HepG2 (cell line): ENCODE measurements at regions not wholly inside any gene's neighbourhood (a gene's known extent, or its start where the extent isn't known, plus 50 kb on each side); places are given as distances from the start of the nearest gene placed in this dataset.

Experiments used
- ATAC-seq: fragments of 200-7000 bp; cut with Tn5 transposase; 3 replicates; pipeline ENCODE4 v1.9.1; 2020; ENCODE audit warnings: mild to moderate bottlenecking, moderate library complexity
- BruUV-seq: library from RNA; stranded (reverse); fragments of 400-500 nt; replicated peaks from 2 replicates; lab custom pipeline; 2021; lab: Mats Ljungman, UMichigan
- CTCF ChIA-PET: fragments of 300-600 bp; formaldehyde crosslinking; extraction: SDS; loops from one replicate; lab custom pipeline; 2021; ENCODE audit warnings: low total read pairs, inconsistent platforms, low intra/inter-chr PET ratio; lab: Yijun Ruan, JAX
- POLR2A ChIA-PET: fragments of 350-600 bp; sonication (Branson Sonifier 250); formaldehyde crosslinking; loops from one replicate; lab custom pipeline; 2020; ENCODE audit warnings: antibody characterized with exemption, inconsistent platforms; lab: Yijun Ruan, JAX
- DNase-seq: peaks from one replicate; pipeline ENCODE4 v3.0.0-alpha.2; 2015; ENCODE audit warnings: low spot score
- FAIRE-seq: peaks from 3 replicates; lab custom pipeline; 2011; peaks lifted over from hg19 to GRCh38; lab: Jason Lieb, UNC
- H2AFZ ChIP-seq: one replicate; pipeline ENCODE4 v1.6.1; 2011; ENCODE audit warnings: low read length, inconsistent platforms
- H3K27ac ChIP-seq: fragments of 300-600 bp; 3 replicates; pipeline ENCODE4 v1.8.0; 2011; ENCODE audit warnings: mixed run types, mild to moderate bottlenecking, mixed read lengths, low read length, inconsistent platforms; ENCODE audit not compliant: insufficient read depth; ENCODE audit errors: extremely low read length
- H3K27me3 ChIP-seq, 2 experiments: fragments of 200-600 bp in 1 of 2; 2 replicates in 1 of 2; 3 replicates in 1 of 2; pipeline versions ENCODE4 v1.6.0 to v1.8.0; 2011; ENCODE audit warnings: low read length in 2 of 2, mild to moderate bottlenecking in 2 of 2, moderate library complexity in 2 of 2, inconsistent platforms in 1 of 2; ENCODE audit not compliant: insufficient read depth in 2 of 2, control insufficient read depth in 1 of 2
- H3K36me3 ChIP-seq, 2 experiments: fragments of 200-600 bp in 1 of 2; replicated peaks in 1 of 2; 2 replicates in 1 of 2; 3 replicates in 1 of 2; pipeline versions ENCODE4 v1.5.1 to v1.8.0; 2011; ENCODE audit warnings: low read length in 2 of 2, inconsistent platforms in 1 of 2; ENCODE audit not compliant: insufficient read depth in 2 of 2, control insufficient read depth in 1 of 2
- H3K4me1 ChIP-seq: 2 replicates; pipeline ENCODE4 v1.5.1; 2012; ENCODE audit warnings: low read length, inconsistent platforms; ENCODE audit not compliant: insufficient read depth
- H3K4me2 ChIP-seq: 2 replicates; pipeline ENCODE4 v1.6.0; 2011; ENCODE audit warnings: low read depth, low read length, inconsistent platforms
- H3K4me3 ChIP-seq, 3 experiments: fragments of 200-600 bp in 1 of 3; sonication (generic), shearing (Covaris generic) in 1 of 3; replicated peaks in 1 of 3; 2 replicates each; pipeline ENCODE4 v1.5.1; 2011 to 2016; ENCODE audit warnings: low read length in 3 of 3, inconsistent platforms in 2 of 3, low read depth in 2 of 3, mild to moderate bottlenecking in 2 of 3, control low read depth in 1 of 3, mixed read lengths in 1 of 3; ENCODE audit not compliant: insufficient read depth in 1 of 3
- H3K79me2 ChIP-seq: one replicate; pipeline ENCODE4 v1.6.1; 2011; ENCODE audit warnings: low read length, inconsistent platforms; ENCODE audit not compliant: insufficient read depth
- H3K9ac ChIP-seq: 2 replicates; pipeline ENCODE4 v1.6.0; 2011; ENCODE audit warnings: mild to moderate bottlenecking, low read depth, low read length, inconsistent platforms; ENCODE audit not compliant: insufficient read depth
- H3K9me3 ChIP-seq: 2 replicates; pipeline ENCODE4 v1.5.1; 2012; ENCODE audit warnings: mild to moderate bottlenecking, low read length
- H4K20me1 ChIP-seq: 2 replicates; pipeline ENCODE4 v1.6.0; 2011; ENCODE audit warnings: inconsistent platforms, mild to moderate bottlenecking, low read length, moderate library complexity; ENCODE audit not compliant: insufficient read depth
- CBX5 ChIP-seq: sonication (generic); formaldehyde crosslinking; IDR thresholded peaks from 2 replicates; pipeline ENCODE4 v1.4.0; 2020; ENCODE audit warnings: missing genetic modification reagents, borderline replicate concordance
- SMAD1 ChIP-seq: sonication (generic); formaldehyde crosslinking; IDR thresholded peaks from 2 replicates; pipeline ENCODE4 v1.4.0; 2020; ENCODE audit warnings: missing genetic modification reagents, low read depth, mild to moderate bottlenecking, borderline replicate concordance
- SMARCC2 ChIP-seq: fragments of 450-650 bp; IDR thresholded peaks from 2 replicates; pipeline ENCODE4 v1.6.1; 2017; ENCODE audit warnings: antibody characterized with exemption, mild to moderate bottlenecking
- SRY ChIP-seq: sonication (generic); formaldehyde crosslinking; IDR thresholded peaks from 2 replicates; pipeline ENCODE4 v1.8.0; 2022; ENCODE audit warnings: mild to moderate bottlenecking, missing genetic modification reagents
- TMF1 ChIP-seq: sonication (generic); formaldehyde crosslinking; IDR thresholded peaks from 2 replicates; pipeline ENCODE4 v1.8.1; 2022; ENCODE audit warnings: low read depth, missing genetic modification reagents
- ZNF124 ChIP-seq: sonication (generic); formaldehyde crosslinking; IDR thresholded peaks from 2 replicates; pipeline ENCODE4 v1.4.0; 2020; ENCODE audit warnings: missing genetic modification reagents
- WGBS: methylation state at CpG from one replicate; pipeline ENCODE4 v1.1.6; 2017; ENCODE audit warnings: low lambda C conversion rate; 5-methylcytosine and 5-hydroxymethylcytosine counted together
- in situ Hi-C: cut with HindIII; loops from 2 replicates; pipeline ENCODE4 v1.10.0; 2017; ENCODE audit warnings: low pct_unique_long_range_greater_than_20kb; ENCODE audit not compliant: extremely low pct_ligation_motif_present
- intact Hi-C: fragments of 100-400 bp; cut with micrococcal nuclease; formaldehyde crosslinking; loops from one replicate; pipeline ENCODE4 v1.10.0; 2022; ENCODE audit not compliant: unreplicated experiment
- TF ChIP-seq, protein P1 (sequence below): sonication (generic); formaldehyde crosslinking; IDR thresholded peaks from 2 replicates; pipeline ENCODE4 v1.5.0; 2020; ENCODE audit warnings: mild to moderate bottlenecking, missing genetic modification reagents
- TF ChIP-seq, protein P2 (sequence below): sonication (generic); formaldehyde crosslinking; IDR thresholded peaks from one replicate; pipeline ENCODE4 v1.5.1; 2020; ENCODE audit warnings: mild to moderate bottlenecking, missing genetic modification reagents; ENCODE audit errors: not compliant biosample characterization
- TF ChIP-seq, protein P3 (sequence below): sonication (generic); formaldehyde crosslinking; IDR thresholded peaks from 2 replicates; pipeline ENCODE4 v1.8.1; 2023; ENCODE audit warnings: mild to moderate bottlenecking, missing genetic modification reagents
- TF ChIP-seq, protein P4 (sequence below): sonication (generic); formaldehyde crosslinking; IDR thresholded peaks from 2 replicates; pipeline ENCODE4 v1.4.0; 2020; ENCODE audit warnings: missing genetic modification reagents

DNA sequence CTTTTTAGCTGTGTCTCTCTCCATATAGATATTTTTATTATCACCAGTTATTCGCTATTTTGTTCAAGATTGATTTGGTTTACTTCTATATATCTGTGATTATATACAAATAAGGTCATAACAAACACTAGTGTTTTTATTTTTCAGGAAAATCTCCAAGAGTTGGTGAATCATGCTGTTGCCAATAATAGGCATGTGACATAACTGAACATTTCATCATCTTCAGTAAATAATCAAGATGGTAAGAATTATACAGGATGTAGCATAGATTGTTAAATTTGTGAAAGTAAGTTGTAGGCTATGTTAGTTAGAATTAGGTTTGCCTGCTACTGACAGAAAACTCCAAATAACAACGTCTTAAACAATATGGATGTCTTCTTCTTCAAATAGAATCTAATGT is 240.9 kb upstream of the PDE3A start:
- intact Hi-C loops = no loop called here
- TF ChIP-seq, protein P1, sequence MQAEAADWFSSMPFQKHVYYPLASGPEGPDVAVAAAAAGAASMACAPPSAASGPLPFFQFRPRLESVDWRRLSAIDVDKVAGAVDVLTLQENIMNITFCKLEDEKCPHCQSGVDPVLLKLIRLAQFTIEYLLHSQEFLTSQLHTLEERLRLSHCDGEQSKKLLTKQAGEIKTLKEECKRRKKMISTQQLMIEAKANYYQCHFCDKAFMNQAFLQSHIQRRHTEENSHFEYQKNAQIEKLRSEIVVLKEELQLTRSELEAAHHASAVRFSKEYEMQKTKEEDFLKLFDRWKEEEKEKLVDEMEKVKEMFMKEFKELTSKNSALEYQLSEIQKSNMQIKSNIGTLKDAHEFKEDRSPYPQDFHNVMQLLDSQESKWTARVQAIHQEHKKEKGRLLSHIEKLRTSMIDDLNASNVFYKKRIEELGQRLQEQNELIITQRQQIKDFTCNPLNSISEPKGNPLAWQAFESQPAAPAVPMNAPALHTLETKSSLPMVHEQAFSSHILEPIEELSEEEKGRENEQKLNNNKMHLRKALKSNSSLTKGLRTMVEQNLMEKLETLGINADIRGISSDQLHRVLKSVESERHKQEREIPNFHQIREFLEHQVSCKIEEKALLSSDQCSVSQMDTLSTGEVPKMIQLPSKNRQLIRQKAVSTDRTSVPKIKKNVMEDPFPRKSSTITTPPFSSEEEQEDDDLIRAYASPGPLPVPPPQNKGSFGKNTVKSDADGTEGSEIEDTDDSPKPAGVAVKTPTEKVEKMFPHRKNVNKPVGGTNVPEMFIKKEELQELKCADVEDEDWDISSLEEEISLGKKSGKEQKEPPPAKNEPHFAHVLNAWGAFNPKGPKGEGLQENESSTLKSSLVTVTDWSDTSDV = no peak
- no peak for TF ChIP-seq SMAD1 (CRISPR knock-in tag)
- TF ChIP-seq, protein P2, sequence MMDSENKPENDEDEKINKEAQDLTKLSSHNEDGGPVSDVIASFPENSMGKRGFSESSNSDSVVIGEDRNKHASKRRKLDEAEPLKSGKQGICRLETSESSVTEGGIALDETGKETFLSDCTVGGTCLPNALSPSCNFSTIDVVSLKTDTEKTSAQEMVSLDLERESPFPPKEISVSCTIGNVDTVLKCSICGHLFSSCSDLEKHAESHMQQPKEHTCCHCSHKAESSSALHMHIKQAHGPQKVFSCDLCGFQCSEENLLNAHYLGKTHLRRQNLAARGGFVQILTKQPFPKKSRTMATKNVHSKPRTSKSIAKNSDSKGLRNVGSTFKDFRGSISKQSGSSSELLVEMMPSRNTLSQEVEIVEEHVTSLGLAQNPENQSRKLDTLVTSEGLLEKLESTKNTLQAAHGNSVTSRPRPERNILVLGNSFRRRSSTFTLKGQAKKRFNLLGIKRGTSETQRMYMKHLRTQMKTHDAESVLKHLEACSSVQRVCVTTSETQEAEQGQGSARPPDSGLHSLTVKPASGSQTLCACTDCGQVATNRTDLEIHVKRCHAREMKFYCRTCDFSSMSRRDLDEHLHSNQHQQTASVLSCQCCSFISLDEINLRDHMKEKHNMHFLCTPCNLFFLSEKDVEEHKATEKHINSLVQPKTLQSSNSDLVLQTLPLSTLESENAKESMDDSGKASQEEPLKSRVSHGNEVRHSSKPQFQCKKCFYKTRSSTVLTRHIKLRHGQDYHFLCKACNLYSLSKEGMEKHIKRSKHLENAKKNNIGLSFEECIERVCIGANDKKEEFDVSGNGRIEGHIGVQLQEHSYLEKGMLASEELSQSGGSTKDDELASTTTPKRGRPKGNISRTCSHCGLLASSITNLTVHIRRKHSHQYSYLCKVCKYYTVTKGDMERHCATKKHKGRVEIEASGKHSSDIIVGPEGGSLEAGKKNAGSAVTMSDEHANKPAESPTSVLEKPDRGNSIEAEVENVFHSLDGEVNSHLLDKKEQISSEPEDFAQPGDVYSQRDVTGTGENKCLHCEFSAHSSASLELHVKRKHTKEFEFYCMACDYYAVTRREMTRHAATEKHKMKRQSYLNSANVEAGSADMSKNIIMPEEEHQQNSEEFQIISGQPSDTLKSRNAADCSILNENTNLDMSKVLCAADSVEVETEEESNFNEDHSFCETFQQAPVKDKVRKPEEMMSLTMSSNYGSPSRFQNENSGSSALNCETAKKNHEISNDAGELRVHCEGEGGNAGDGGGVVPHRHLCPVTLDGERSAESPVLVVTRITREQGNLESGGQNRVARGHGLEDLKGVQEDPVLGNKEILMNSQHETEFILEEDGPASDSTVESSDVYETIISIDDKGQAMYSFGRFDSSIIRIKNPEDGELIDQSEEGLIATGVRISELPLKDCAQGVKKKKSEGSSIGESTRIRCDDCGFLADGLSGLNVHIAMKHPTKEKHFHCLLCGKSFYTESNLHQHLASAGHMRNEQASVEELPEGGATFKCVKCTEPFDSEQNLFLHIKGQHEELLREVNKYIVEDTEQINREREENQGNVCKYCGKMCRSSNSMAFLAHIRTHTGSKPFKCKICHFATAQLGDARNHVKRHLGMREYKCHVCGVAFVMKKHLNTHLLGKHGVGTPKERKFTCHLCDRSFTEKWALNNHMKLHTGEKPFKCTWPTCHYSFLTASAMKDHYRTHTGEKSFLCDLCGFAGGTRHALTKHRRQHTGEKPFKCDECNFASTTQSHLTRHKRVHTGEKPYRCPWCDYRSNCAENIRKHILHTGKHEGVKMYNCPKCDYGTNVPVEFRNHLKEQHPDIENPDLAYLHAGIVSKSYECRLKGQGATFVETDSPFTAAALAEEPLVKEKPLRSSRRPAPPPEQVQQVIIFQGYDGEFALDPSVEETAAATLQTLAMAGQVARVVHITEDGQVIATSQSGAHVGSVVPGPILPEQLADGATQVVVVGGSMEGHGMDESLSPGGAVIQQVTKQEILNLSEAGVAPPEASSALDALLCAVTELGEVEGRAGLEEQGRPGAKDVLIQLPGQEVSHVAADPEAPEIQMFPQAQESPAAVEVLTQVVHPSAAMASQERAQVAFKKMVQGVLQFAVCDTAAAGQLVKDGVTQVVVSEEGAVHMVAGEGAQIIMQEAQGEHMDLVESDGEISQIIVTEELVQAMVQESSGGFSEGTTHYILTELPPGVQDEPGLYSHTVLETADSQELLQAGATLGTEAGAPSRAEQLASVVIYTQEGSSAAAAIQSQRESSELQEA (CRISPR knock-in tag) = no peak
- no peak for TF ChIP-seq ZNF124
- TF ChIP-seq, protein P3, sequence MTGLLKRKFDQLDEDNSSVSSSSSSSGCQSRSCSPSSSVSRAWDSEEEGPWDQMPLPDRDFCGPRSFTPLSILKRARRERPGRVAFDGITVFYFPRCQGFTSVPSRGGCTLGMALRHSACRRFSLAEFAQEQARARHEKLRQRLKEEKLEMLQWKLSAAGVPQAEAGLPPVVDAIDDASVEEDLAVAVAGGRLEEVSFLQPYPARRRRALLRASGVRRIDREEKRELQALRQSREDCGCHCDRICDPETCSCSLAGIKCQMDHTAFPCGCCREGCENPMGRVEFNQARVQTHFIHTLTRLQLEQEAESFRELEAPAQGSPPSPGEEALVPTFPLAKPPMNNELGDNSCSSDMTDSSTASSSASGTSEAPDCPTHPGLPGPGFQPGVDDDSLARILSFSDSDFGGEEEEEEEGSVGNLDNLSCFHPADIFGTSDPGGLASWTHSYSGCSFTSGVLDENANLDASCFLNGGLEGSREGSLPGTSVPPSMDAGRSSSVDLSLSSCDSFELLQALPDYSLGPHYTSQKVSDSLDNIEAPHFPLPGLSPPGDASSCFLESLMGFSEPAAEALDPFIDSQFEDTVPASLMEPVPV = no peak
- no peak for TF ChIP-seq SRY (CRISPR knock-in tag)
- no peak for TF ChIP-seq SMARCC2
- no peak for TF ChIP-seq CBX5 (CRISPR knock-in tag)
- no peak for TF ChIP-seq TMF1
- TF ChIP-seq, protein P4, sequence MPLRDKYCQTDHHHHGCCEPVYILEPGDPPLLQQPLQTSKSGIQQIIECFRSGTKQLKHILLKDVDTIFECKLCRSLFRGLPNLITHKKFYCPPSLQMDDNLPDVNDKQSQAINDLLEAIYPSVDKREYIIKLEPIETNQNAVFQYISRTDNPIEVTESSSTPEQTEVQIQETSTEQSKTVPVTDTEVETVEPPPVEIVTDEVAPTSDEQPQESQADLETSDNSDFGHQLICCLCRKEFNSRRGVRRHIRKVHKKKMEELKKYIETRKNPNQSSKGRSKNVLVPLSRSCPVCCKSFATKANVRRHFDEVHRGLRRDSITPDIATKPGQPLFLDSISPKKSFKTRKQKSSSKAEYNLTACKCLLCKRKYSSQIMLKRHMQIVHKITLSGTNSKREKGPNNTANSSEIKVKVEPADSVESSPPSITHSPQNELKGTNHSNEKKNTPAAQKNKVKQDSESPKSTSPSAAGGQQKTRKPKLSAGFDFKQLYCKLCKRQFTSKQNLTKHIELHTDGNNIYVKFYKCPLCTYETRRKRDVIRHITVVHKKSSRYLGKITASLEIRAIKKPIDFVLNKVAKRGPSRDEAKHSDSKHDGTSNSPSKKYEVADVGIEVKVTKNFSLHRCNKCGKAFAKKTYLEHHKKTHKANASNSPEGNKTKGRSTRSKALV (CRISPR knock-in tag) = no peak

More for the DNA sequence above, 240.9 kb upstream of the PDE3A start:
- ChIA-PET POLR2A (no interaction called here), CTCF (no interaction called here)
- no peaks in the 10 kb centered on the region for H4K20me1 ChIP-seq
- no peak overlapping the region for H3K9ac ChIP-seq
- H3K36me3 ChIP-seq = no peaks in the 10 kb centered on the region
- no TSS peak for BruUV-seq
- H3K79me2 ChIP-seq = no peaks in the 10 kb centered on the region
- H3K4me2 ChIP-seq = no peak overlapping the region
- 3% methylated on average over 2 of the region's 2 CpGs for WGBS
- in situ Hi-C loops = no loop called here
- DNase-seq (no peak), FAIRE-seq (no peak), ATAC-seq (no peak)
- no peaks in the 10 kb centered on the region for H3K4me1 ChIP-seq
- no peak overlapping the region for H2AFZ ChIP-seq
- no peaks in the 10 kb centered on the region for H3K9me3 ChIP-seq
- H3K27me3 ChIP-seq = no peaks in the 10 kb centered on the region; a peak in 1 of 5 replicates
- no peak overlapping the region for H3K27ac ChIP-seq
- no peak overlapping the region for H3K4me3 ChIP-seq
